GM20000 (cell line): ENCODE measurements at regions not wholly inside any gene's neighbourhood (a gene's known extent, or its start where the extent isn't known, plus 50 kb on each side); places are given as distances from the start of the nearest gene placed in this dataset.
"Not testable (repeated sequence)": the region's sequence is repeated elsewhere in the genome, so short reads cannot be mapped to it uniquely, and the experiment has no call there.

Experiments
- DNase-seq: peaks from one replicate; pipeline ENCODE4 v3.0.0; 2012; ENCODE audit warnings: low spot score
- TF ChIP-seq, protein P1 (sequence below): IDR thresholded peaks from 2 replicates; pipeline ENCODE4 v1.5.1; 2012; ENCODE audit warnings: mild to moderate bottlenecking, control low read depth; ENCODE audit errors: extremely low read depth, missing control alignments

DNA sequence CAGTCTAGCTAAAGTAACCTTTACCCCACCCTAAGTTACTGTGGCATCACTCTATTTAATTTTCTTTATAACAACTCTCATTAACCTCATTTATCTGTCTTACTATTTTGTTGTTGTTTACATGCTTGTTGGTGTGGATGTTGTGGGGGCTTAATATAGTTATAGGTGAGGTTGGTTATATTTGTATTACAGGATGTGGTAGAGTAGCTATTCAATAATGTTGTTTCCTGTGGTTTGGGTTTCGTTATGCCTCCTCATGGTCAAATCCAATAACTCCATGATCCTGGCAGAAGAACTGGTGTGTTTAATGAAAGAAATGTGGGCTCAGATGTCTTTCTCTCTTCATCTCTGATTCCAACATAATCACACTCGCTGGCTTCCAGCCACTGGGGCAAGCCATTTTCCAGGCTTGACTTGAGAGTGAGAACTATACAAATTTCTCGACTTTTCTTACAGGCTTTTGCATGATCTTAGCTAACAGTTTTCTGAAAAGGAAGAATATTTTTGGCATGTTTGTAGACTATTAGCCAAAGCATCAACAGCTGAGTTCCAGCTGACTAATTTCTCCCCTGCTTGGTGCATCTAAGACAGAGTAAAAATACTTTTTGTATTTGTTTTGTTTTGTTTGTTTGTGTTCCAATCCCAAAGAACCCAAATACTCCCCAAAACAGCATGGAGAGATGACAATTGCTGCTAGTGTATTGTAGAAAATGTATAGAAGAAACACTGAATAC lies 303.7 kb upstream of the PAPPA start:
- DNase-seq, result no peak
- TF ChIP-seq, protein P1, sequence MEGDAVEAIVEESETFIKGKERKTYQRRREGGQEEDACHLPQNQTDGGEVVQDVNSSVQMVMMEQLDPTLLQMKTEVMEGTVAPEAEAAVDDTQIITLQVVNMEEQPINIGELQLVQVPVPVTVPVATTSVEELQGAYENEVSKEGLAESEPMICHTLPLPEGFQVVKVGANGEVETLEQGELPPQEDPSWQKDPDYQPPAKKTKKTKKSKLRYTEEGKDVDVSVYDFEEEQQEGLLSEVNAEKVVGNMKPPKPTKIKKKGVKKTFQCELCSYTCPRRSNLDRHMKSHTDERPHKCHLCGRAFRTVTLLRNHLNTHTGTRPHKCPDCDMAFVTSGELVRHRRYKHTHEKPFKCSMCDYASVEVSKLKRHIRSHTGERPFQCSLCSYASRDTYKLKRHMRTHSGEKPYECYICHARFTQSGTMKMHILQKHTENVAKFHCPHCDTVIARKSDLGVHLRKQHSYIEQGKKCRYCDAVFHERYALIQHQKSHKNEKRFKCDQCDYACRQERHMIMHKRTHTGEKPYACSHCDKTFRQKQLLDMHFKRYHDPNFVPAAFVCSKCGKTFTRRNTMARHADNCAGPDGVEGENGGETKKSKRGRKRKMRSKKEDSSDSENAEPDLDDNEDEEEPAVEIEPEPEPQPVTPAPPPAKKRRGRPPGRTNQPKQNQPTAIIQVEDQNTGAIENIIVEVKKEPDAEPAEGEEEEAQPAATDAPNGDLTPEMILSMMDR, result no peak

DNA sequence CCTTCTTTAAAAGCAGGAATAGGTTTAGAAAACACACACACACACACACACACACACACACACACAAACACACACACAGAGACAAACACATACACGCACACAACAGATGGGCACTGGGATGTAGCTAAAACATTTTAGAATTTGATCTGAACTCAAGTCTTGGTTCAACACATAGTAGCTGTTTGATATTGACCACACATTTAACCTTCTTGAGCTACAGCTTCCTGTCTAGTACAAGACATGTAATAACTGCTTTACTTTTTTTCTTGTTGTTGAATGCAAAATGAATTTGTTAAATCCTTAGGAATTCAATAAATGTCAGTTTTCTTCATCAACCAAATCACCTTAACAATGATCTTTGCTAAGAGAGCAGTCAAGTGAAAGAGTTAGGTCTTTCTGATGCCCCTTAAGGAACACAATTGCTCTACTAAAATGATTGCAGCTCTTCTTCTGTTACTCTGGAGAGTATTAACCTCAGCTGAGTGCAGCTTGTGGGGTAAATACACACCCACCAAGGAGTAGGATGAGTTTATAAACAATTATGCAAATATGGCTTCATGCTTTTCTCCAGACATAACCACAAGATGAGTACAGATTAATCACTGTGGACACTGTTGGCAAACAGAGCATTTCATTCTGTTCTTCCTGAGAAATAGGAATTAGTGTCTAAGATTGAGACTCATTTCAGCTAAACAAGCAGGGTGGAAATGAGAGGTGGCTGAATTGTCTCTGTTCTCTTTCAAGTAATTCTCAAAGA lies 302.9 kb upstream of the PAPPA start:
- TF ChIP-seq, protein P1, result no peak
- no peak for DNase-seq

DNA sequence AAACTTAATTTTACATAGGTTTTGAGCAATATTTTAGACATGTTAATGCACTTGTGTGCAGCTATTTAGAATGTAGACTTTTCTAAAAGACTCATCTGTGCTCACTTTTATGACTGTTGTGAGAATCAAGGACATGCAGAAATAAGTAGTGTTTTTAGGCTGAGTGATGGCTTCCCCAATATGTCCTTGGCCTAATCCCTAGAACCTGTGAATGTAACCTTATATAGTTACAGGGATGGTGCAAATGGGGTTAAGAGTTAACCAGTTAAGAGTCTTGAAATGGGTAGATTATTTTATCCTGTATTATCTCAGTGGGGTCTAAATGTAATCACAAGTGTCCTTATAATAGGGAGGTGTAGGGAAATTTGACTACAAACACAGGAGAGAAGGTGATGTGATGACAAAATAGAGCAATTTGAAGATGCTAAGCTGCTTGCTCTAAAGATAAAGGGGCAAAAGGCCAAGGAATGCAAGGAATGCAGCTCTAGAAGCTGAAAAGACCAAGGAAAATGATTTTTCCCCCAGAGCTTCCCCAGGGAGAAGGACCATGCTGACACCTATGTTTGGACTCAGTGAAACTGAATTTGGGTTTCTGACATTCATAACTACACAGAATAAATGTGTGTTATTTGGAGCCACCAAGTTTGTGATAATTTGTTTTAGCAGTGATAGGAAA lies 298.0 kb upstream of the PAPPA start:
- DNase-seq, result no peak
- TF ChIP-seq, protein P1, result no peak

DNA sequence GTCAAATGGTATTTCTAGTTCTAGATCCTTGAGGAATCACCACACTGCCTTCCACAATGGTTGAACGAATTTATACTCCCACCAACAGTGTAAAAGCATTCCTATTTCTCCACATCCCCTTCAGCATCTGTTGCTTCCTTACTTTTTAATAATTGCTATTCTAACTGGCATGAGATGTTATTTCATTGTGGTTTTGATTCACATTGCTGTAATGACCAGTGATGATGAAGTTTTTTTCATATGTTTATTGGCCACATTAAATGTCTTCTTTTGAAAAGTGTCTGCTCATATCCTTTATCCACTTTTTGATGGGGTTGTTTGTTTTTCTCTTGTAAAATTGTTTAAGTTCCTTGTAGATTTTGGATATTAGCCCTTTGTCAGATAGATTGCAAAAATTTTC lies 295.2 kb upstream of the PAPPA start:
- not testable (repeated sequence) for DNase-seq

DNA sequence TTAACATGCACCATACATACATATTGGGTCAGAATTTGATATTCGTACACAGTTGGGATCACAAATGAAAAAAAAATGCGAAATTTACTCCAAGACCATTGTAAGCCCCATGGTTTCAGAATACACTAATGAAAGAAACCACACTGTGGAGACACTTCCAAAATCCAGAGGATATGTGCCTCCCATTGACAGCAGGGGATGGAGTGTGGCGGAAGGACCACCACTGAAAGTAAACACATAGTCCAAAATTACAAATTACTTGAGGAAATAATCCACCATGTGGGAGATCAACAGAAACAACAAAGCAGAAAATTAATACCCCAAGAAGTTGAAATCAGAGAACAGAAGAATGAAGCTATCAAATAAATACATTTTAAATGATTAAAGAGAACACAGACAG lies 291.6 kb upstream of the PAPPA start:
- TF ChIP-seq, protein P1, result no peak

DNA sequence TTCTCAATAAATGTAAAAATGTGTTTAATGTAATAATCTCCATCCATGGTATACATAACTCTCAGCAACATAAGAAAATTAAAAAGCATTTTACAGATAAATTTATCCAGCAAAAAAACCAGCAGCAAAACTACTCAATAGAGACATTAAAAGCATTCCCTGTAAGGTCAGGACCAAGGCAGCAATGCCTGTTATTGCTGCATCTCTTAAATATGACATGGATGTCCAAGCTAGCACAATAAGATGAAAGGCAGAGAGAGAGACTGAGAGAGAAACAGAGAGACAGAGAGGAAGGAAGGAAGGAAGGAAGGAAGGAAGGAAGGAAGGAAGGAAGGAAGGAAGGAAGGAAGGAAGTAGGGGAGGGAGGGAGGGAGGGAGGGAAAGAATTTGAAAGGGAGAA lies 289.0 kb upstream of the PAPPA start:
- TF ChIP-seq, protein P1, result no peak

More for the DNA sequence above, 291.6 kb upstream of the PAPPA start:
- DNase-seq, result no peak

DNA sequence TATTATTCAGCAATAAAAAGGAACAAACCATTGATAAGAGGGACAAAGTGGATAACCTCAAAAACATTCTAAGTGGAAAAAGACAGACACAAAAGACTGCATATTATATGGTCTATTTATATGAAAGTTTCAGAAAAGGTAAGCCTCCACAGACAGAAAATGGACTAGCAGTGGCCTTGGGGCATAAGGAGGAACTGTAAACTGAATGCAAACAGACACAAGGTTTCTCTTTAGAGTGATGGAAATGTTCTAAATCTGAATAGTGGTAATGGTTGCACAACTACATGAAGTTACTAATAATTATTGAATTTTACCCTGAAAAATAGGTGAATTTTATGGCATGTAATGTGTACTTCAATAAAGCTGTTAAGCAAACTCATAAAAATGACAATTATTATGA lies 286.3 kb upstream of the PAPPA start:
- TF ChIP-seq, protein P1, result no peak
- no peak for DNase-seq

More for the DNA sequence above, 289.0 kb upstream of the PAPPA start:
- DNase-seq, result no peak
